ENCODE measurements at regions not wholly inside any gene's neighbourhood (a gene's known extent, or its start where the extent isn't known, plus 50 kb on each side); places are given as distances from the start of the nearest gene placed in this dataset.
"Not testable (repeated sequence)": the region's sequence is repeated elsewhere in the genome, so short reads cannot be mapped to it uniquely, and the experiment has no call there.

DNA sequence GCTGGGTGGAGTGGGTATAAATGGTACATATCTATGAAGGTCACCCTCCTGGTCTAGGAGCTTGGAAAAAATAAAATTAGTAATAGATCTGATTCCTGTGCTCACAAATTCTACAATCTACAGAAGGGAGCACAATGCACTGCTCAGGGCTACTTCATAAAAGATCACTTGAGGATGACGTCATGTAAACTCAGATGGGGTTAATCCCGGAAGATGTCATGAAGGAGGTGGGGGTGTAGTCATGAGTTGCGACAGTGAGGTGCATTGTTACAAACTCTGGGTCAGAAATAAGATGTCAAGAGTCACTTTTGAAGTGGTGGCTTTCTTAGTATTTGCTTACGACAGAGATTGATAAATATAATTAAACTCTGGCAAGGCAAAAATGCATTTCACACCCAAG lies 68.2 kb downstream of the LHX9 start:
- no peak overlapping the region for H3K4me3 ChIP-seq
- H3K36me3 ChIP-seq = no peaks in the 10 kb centered on the region
- no peaks in the 10 kb centered on the region for H3K4me1 ChIP-seq
- no peak overlapping the region for H3K27ac ChIP-seq
- peak in 1 of 2 experiments; percentile 4 for DNase-seq
- H3K27me3 ChIP-seq = no peaks in the 10 kb centered on the region
- H3K9me3 ChIP-seq (replicated peaks) = no peaks in the 10 kb centered on the region

- H3K4me1 ChIP-seq = no peaks in the 10 kb centered on the region
- H3K9me3 ChIP-seq (replicated peaks) = no peaks in the 10 kb centered on the region
- no peak overlapping the region for H3K27ac ChIP-seq
- DNase-seq = no peak
- no peaks in the 10 kb centered on the region for H3K27me3 ChIP-seq
- H3K4me3 ChIP-seq = no peak overlapping the region
- no peaks in the 10 kb centered on the region for H3K36me3 ChIP-seq
Observed at GRCh38 chr1:197986817-197987216, 69.6 kb downstream of the LHX9 start.

- no peaks in the 10 kb centered on the region for H3K27me3 ChIP-seq
- no peaks in the 10 kb centered on the region for H3K36me3 ChIP-seq
- H3K27ac ChIP-seq = no peak overlapping the region
- H3K4me3 ChIP-seq = no peak overlapping the region
- H3K9me3 ChIP-seq (replicated peaks) = no peaks in the 10 kb centered on the region
- no peaks in the 10 kb centered on the region for H3K4me1 ChIP-seq
- DNase-seq = no peak
Observed at GRCh38 chr1:197987294-197987693, 70.1 kb downstream of the LHX9 start.

GRCh38 chr1:197988581-197988980 lies 71.4 kb downstream of the LHX9 start:
- not testable (repeated sequence) for H3K27me3 ChIP-seq; H3K27ac ChIP-seq; DNase-seq; H3K36me3 ChIP-seq; H3K4me1 ChIP-seq; H3K4me3 ChIP-seq; H3K9me3 ChIP-seq (replicated peaks)

GRCh38 chr1:197989058-197989457 lies 71.9 kb downstream of the LHX9 start:
- no peaks in the 10 kb centered on the region for H3K36me3 ChIP-seq
- no peaks in the 10 kb centered on the region for H3K4me1 ChIP-seq
- H3K27ac ChIP-seq = no peak overlapping the region
- no peak for DNase-seq
- no peaks in the 10 kb centered on the region for H3K9me3 ChIP-seq (replicated peaks)
- H3K27me3 ChIP-seq = no peaks in the 10 kb centered on the region
- no peak overlapping the region for H3K4me3 ChIP-seq

GRCh38 chr1:197991594-197991993 lies 74.4 kb downstream of the LHX9 start:
- DNase-seq = no peak
- Histone ChIP-seq H3K9me3 (replicated peaks) (no peaks in the 10 kb centered on the region), H3K36me3 (no peaks in the 10 kb centered on the region), H3K4me1 (no peaks in the 10 kb centered on the region), H3K27me3 (no peaks in the 10 kb centered on the region), H3K27ac (no peak overlapping the region), H3K4me3 (no peak overlapping the region)

- DNase-seq = no peak
- no peaks in the 10 kb centered on the region for H3K27me3 ChIP-seq
- no peak overlapping the region for H3K27ac ChIP-seq
- H3K9me3 ChIP-seq (replicated peaks) = no peaks in the 10 kb centered on the region
- H3K4me1 ChIP-seq = no peaks in the 10 kb centered on the region
- no peaks in the 10 kb centered on the region for H3K36me3 ChIP-seq
- no peak overlapping the region for H3K4me3 ChIP-seq
Observed at GRCh38 chr1:197994907-197995407, 77.8 kb downstream of the LHX9 start.

GRCh38 chr1:197995408-197996258 lies 78.5 kb downstream of the LHX9 start:
- H3K27me3 ChIP-seq = no peaks in the 10 kb centered on the region
- no peak overlapping the region for H3K27ac ChIP-seq
- H3K36me3 ChIP-seq = no peaks in the 10 kb centered on the region
- H3K9me3 ChIP-seq (replicated peaks) = no peaks in the 10 kb centered on the region
- H3K4me3 ChIP-seq = no peak overlapping the region
- no peak for DNase-seq
- no peaks in the 10 kb centered on the region for H3K4me1 ChIP-seq

DNA sequence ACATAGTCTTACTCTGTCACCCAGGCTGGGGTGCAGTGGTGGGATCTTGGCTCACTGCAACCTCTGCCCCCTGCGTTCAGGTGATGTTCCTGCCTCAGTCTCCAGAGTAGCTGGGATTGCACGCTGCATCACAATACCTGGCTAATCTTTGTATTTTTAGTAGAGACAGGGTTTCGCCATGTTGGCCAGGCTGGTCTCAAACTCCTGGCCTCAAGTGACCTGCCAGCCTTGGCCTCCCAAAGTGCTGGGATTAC lies 79.0 kb downstream of the LHX9 start:
- not testable (repeated sequence) for H3K27ac ChIP-seq

GRCh38 chr1:197998110-197998509 lies 80.9 kb downstream of the LHX9 start:
- no peaks in the 10 kb centered on the region for H3K27me3 ChIP-seq
- no peaks in the 10 kb centered on the region for H3K4me1 ChIP-seq
- no peaks in the 10 kb centered on the region for H3K36me3 ChIP-seq
- no peak overlapping the region for H3K4me3 ChIP-seq
- H3K27ac ChIP-seq = no peak overlapping the region
- H3K9me3 ChIP-seq (replicated peaks) = no peaks in the 10 kb centered on the region
- DNase-seq = no peak

More for the DNA sequence above, 79.0 kb downstream of the LHX9 start:
- DNase-seq; H3K27me3 ChIP-seq; H3K4me1 ChIP-seq; H3K4me3 ChIP-seq; H3K36me3 ChIP-seq; H3K9me3 ChIP-seq (replicated peaks): not testable (repeated sequence)

GRCh38 chr1:198001776-198002408 lies 84.7 kb downstream of the LHX9 start:
- H3K9me3 ChIP-seq (replicated peaks) = no peaks in the 10 kb centered on the region
- H3K4me1 ChIP-seq = no peaks in the 10 kb centered on the region
- no peak overlapping the region for H3K4me3 ChIP-seq
- no peaks in the 10 kb centered on the region for H3K36me3 ChIP-seq
- H3K27me3 ChIP-seq = no peaks in the 10 kb centered on the region
- no peak overlapping the region for H3K27ac ChIP-seq
- DNase-seq = no peak

- H3K4me1 ChIP-seq = no peaks in the 10 kb centered on the region
- H3K9me3 ChIP-seq (replicated peaks) = no peaks in the 10 kb centered on the region
- DNase-seq = no peak
- no peaks in the 10 kb centered on the region for H3K27me3 ChIP-seq
- no peak overlapping the region for H3K27ac ChIP-seq
- no peak overlapping the region for H3K4me3 ChIP-seq
- no peaks in the 10 kb centered on the region for H3K36me3 ChIP-seq
Observed at GRCh38 chr1:198003468-198003867, 86.3 kb downstream of the LHX9 start.

DNA sequence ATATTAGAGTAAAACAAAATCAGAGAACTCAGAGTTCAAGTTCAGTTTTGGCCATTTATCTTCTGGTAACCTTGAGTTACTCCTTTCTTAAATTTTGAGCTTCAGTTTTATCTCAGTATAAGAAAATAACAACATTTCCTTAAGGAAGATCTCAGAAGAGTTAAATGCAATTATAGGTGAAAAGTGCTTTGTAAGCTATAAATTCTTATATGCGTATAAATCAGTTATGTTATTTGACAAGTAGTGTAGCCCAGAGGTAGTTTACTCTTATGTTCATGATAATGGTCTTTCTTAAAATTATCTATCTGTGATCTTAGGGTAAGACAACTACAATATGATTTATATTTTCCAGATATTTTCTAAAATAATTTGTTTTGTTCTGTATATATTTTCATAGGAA lies 89.8 kb downstream of the LHX9 start:
- Histone ChIP-seq H3K27me3 (no peaks in the 10 kb centered on the region), H3K4me1 (no peaks in the 10 kb centered on the region), H3K36me3 (no peaks in the 10 kb centered on the region), H3K9me3 (replicated peaks) (no peaks in the 10 kb centered on the region), H3K27ac (no peak overlapping the region), H3K4me3 (no peak overlapping the region)
- no peak for DNase-seq

GRCh38 chr1:198007687-198008607 lies 90.8 kb downstream of the LHX9 start:
- DNase-seq = no peak
- H3K27ac ChIP-seq = no peak overlapping the region

DNA sequence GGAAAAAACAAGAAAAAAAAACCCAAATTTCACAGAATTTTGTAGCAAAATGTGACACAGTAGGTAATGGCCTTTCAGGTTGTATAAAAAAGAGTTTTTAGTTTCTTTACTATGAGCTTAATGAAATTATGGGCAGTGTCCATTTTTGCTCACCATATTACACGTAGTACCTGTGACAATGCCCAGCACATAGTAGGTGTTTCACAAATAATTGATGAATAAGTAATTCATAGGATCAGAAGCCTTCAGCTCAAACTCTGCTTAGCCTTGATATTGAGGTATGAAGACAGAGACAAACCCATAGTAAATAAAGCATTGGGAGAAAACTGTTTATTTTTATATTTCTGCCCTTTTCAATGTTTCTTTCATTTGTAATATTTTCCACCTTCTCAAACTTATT lies 97.2 kb downstream of the LHX9 start:
- Histone ChIP-seq H3K36me3 (no peaks in the 10 kb centered on the region), H3K4me1 (peaks cover 5% of the 10 kb centered on the region; the same call in 1 of the 2 replicates), H3K9me3 (replicated peaks) (no peaks in the 10 kb centered on the region), H3K27ac (no peak overlapping the region), H3K4me3 (no peak overlapping the region), H3K27me3 (no peaks in the 10 kb centered on the region)
- DNase-seq = no peak

More at GRCh38 chr1:198007687-198008607, 90.8 kb downstream of the LHX9 start:
- Histone ChIP-seq H3K36me3 (no peaks in the 10 kb centered on the region), H3K27me3 (no peaks in the 10 kb centered on the region), H3K4me3 (no peak overlapping the region), H3K4me1 (no peaks in the 10 kb centered on the region), H3K9me3 (replicated peaks) (no peaks in the 10 kb centered on the region)
